Neural cell (in vitro differentiated cells): ENCODE measurements at regions not wholly inside any gene's neighbourhood (a gene's known extent, or its start where the extent isn't known, plus 50 kb on each side); places are given as distances from the start of the nearest gene placed in this dataset.

Experiments used
- H2AFZ ChIP-seq: fragments of 200-600, 300-800 bp; sonication (generic), shearing (Covaris generic); 2 replicates; pipeline ENCODE4 v1.6.0; 2014; ENCODE audit warnings: low read depth, mild to moderate bottlenecking, antibody characterized with exemption, low read length, moderate library complexity
- H3F3A ChIP-seq: fragments of 200-600 bp; shearing (Covaris generic); 2 replicates; pipeline ENCODE4 v1.6.1; 2016; ENCODE audit warnings: mild to moderate bottlenecking, moderate library complexity, mixed read lengths, antibody characterized with exemption, low read length; ENCODE audit not compliant: insufficient read depth, poor library complexity, severe bottlenecking
- H3K27ac ChIP-seq: fragments of 200-600, 300-800 bp; sonication (generic), shearing (Covaris generic); 2 replicates; pipeline ENCODE4 v1.5.1; 2014; ENCODE audit warnings: mild to moderate bottlenecking, low read length, moderate library complexity
- H3K27me3 ChIP-seq: fragments of 300-800, 200-600 bp; sonication (generic), shearing (Covaris generic); 2 replicates; pipeline ENCODE4 v1.6.0; 2014; ENCODE audit warnings: mild to moderate bottlenecking, low read depth, low read length, moderate library complexity; ENCODE audit not compliant: insufficient read depth
- H3K36me3 ChIP-seq: fragments of 300-800, 200-600 bp; sonication (generic), shearing (Covaris generic); 2 replicates; pipeline ENCODE4 v1.5.1; 2014; ENCODE audit warnings: mild to moderate bottlenecking, antibody characterized with exemption, low read length, moderate library complexity; ENCODE audit not compliant: insufficient read depth
- H3K4me2 ChIP-seq: fragments of 300-800, 200-600 bp; sonication (generic), shearing (Covaris generic); 2 replicates; pipeline ENCODE4 v1.6.0; 2014; ENCODE audit warnings: mild to moderate bottlenecking, low read length
- H3K4me3 ChIP-seq: fragments of 300-800, 200-600 bp; sonication (generic), shearing (Covaris generic); 2 replicates; pipeline ENCODE4 v1.5.1; 2014; ENCODE audit warnings: mild to moderate bottlenecking, low read length, moderate library complexity
- H3K79me2 ChIP-seq: fragments of 200-600 bp; shearing (Covaris generic); replicated peaks from 2 replicates; pipeline ENCODE4 v1.6.0; 2014; ENCODE audit warnings: mild to moderate bottlenecking, low read length, moderate library complexity; ENCODE audit not compliant: insufficient read depth
- H3K9ac ChIP-seq: fragments of 300-800, 200-600 bp; sonication (generic), shearing (Covaris generic); 2 replicates; pipeline ENCODE4 v1.6.1; 2016; ENCODE audit warnings: mild to moderate bottlenecking, low read length, mixed read lengths
- H3K9me2 ChIP-seq: fragments of 200-600 bp; shearing (Covaris generic); 2 replicates; pipeline ENCODE4 v1.6.1; 2016; ENCODE audit warnings: mild to moderate bottlenecking, low read length, mixed read lengths; ENCODE audit not compliant: insufficient read depth
- H3K9me3 ChIP-seq: fragments of 200-600, 300-800 bp; sonication (generic), shearing (Covaris generic); 2 replicates; pipeline ENCODE4 v1.6.1; 2016; ENCODE audit warnings: mild to moderate bottlenecking, mixed run types, low read length, moderate library complexity, mixed read lengths
- H4K20me1 ChIP-seq: fragments of 200-600 bp; shearing (Covaris generic); 2 replicates; pipeline ENCODE4 v1.6.1; 2016; ENCODE audit warnings: mild to moderate bottlenecking, mixed run types; ENCODE audit not compliant: insufficient read depth
- EP300 ChIP-seq: fragments of 450-650 bp; conservative IDR thresholded peaks from 2 replicates; pipeline ENCODE4 v1.6.1; 2014; ENCODE audit warnings: antibody characterized with exemption, mild to moderate bottlenecking, moderate library complexity; ENCODE audit not compliant: poor library complexity, severe bottlenecking
- EZH2 ChIP-seq: fragments of 200-600, 300-800 bp; shearing (Covaris generic), sonication (generic); IDR thresholded peaks from 2 replicates; pipeline ENCODE4 v1.6.1; 2014; ENCODE audit warnings: antibody characterized with exemption, low read length, borderline replicate concordance, mild to moderate bottlenecking; ENCODE audit not compliant: insufficient read depth, poor library complexity, severe bottlenecking
- MXI1 ChIP-seq: fragments of 450-650 bp; conservative IDR thresholded peaks from 2 replicates; pipeline ENCODE4 v1.6.1; 2014; ENCODE audit warnings: antibody characterized with exemption, mild to moderate bottlenecking; ENCODE audit not compliant: poor library complexity, severe bottlenecking
- POLR2AphosphoS5 ChIP-seq: IDR thresholded peaks from 2 replicates; pipeline ENCODE4 v1.6.1; 2012
- RAD21 ChIP-seq: fragments of 450-650 bp; conservative IDR thresholded peaks from 2 replicates; pipeline ENCODE4 v1.6.1; 2014; ENCODE audit warnings: antibody characterized with exemption, mild to moderate bottlenecking, moderate library complexity
- REST ChIP-seq: IDR thresholded peaks from 2 replicates; pipeline ENCODE4 v1.6.1; 2012; ENCODE audit warnings: borderline replicate concordance
- SMC3 ChIP-seq: fragments of 450-650 bp; conservative IDR thresholded peaks from 2 replicates; pipeline ENCODE4 v1.6.1; 2014; ENCODE audit warnings: antibody characterized with exemption, mild to moderate bottlenecking, moderate library complexity; ENCODE audit not compliant: poor library complexity
- TAF1 ChIP-seq: IDR thresholded peaks from 2 replicates; pipeline ENCODE4 v1.6.1; 2012; ENCODE audit warnings: low read depth
- TF ChIP-seq, protein P1 (sequence below): fragments of 450-650 bp; IDR thresholded peaks from 2 replicates; pipeline ENCODE4 v1.5.1; 2014; ENCODE audit warnings: antibody characterized with exemption, mild to moderate bottlenecking, moderate library complexity; ENCODE audit not compliant: poor library complexity, severe bottlenecking

- no peak overlapping the region for H3K4me2 ChIP-seq
- H4K20me1 ChIP-seq, result no peaks in the 10 kb centered on the region
Measured at GRCh38 chr16:79982361-79982760, 381.8 kb upstream of the MAF start.

DNA sequence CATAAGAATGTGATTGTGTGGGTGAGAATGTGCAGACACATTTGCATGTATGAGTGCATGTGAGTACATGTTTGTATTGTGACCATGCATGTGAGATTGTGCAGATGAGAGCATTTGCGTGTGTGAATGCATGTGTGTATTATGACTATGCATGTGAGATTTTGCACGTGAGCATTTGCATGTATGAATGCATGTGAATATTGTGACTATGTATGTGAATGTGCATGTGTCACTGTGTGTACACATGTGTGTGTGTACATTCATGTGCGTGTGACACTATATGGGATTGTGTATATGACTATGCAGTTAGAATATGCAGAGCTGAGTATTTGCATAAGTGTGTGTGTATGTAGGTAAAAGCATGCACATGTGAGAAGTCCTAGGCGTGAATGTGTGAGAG is 381.3 kb upstream of the MAF start:
- H3K79me2 ChIP-seq, result no peaks in the 10 kb centered on the region
- H3K27me3 ChIP-seq, result no peaks in the 10 kb centered on the region
- H4K20me1 ChIP-seq, result no peaks in the 10 kb centered on the region
- TF ChIP-seq RAD21 (no peak), MXI1 (no peak), SMC3 (no peak), EZH2 (no peak), TAF1 (no peak), REST (no peak)
- H3K9me2 ChIP-seq, result no peaks in the 10 kb centered on the region
- no peak overlapping the region for H3K27ac ChIP-seq
- H3K9me3 ChIP-seq, result no peaks in the 10 kb centered on the region
- no peaks in the 10 kb centered on the region for H3K36me3 ChIP-seq
- no peak overlapping the region for H3K9ac ChIP-seq
- H3K4me3 ChIP-seq, result no peak overlapping the region
- no peak overlapping the region for H3K4me2 ChIP-seq
- H2AFZ ChIP-seq, result no peak overlapping the region
- no peaks in the 10 kb centered on the region for H3F3A ChIP-seq

More at GRCh38 chr16:79982361-79982760, 381.8 kb upstream of the MAF start:
- Histone ChIP-seq H3K27ac (no peak overlapping the region), H2AFZ (no peak overlapping the region), H3K9me2 (no peaks in the 10 kb centered on the region), H3K9me3 (no peaks in the 10 kb centered on the region), H3K36me3 (no peaks in the 10 kb centered on the region), H3K27me3 (no peaks in the 10 kb centered on the region), H3F3A (no peaks in the 10 kb centered on the region), H3K4me3 (no peak overlapping the region), H3K9ac (no peak overlapping the region), H3K79me2 (no peaks in the 10 kb centered on the region)
- no peak for TF ChIP-seq RAD21

GRCh38 chr16:79980650-79981521 is 380.3 kb upstream of the MAF start:
- H3K79me2 ChIP-seq, result no peaks in the 10 kb centered on the region
- no peak for TF ChIP-seq EZH2
- no peak for TF ChIP-seq EP300
- TF ChIP-seq, protein P1, sequence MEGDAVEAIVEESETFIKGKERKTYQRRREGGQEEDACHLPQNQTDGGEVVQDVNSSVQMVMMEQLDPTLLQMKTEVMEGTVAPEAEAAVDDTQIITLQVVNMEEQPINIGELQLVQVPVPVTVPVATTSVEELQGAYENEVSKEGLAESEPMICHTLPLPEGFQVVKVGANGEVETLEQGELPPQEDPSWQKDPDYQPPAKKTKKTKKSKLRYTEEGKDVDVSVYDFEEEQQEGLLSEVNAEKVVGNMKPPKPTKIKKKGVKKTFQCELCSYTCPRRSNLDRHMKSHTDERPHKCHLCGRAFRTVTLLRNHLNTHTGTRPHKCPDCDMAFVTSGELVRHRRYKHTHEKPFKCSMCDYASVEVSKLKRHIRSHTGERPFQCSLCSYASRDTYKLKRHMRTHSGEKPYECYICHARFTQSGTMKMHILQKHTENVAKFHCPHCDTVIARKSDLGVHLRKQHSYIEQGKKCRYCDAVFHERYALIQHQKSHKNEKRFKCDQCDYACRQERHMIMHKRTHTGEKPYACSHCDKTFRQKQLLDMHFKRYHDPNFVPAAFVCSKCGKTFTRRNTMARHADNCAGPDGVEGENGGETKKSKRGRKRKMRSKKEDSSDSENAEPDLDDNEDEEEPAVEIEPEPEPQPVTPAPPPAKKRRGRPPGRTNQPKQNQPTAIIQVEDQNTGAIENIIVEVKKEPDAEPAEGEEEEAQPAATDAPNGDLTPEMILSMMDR, result no peak
- TF ChIP-seq SMC3, result no peak
- TF ChIP-seq RAD21, result no peak
- no peak for TF ChIP-seq POLR2AphosphoS5
- no peak for TF ChIP-seq TAF1
- no peak for TF ChIP-seq MXI1
- no peak for TF ChIP-seq REST
- no peak overlapping the region for H3K4me3 ChIP-seq

More at GRCh38 chr16:79980650-79981521, 380.3 kb upstream of the MAF start:
- Histone ChIP-seq H3K36me3 (no peaks in the 10 kb centered on the region), H4K20me1 (no peaks in the 10 kb centered on the region), H3F3A (no peaks in the 10 kb centered on the region), H3K27ac (no peak overlapping the region), H3K9ac (no peak overlapping the region), H2AFZ (no peak overlapping the region), H3K9me2 (no peaks in the 10 kb centered on the region), H3K4me2 (no peak overlapping the region), H3K27me3 (no peaks in the 10 kb centered on the region), H3K9me3 (no peaks in the 10 kb centered on the region)
